Tibial nerve (tissue), 4 donors: ENCODE measurements at regions not wholly inside any gene's neighbourhood (a gene's known extent, or its start where the extent isn't known, plus 50 kb on each side); places are given as distances from the start of the nearest gene placed in this dataset.

Experiments
- DNase-seq, 2 donors: peaks; one replicate each; pipeline ENCODE4 v3.0.0-alpha.2; 2019; ENCODE audit warnings: low spot score in 2 of 2
- H3K27ac ChIP-seq, 4 donors: fragments of 200-600 bp; sonication (generic) in 3 of 4; one replicate each; pipeline ENCODE4 v1.5.1; 2017 to 2019; ENCODE audit warnings: mild to moderate bottlenecking in 1 of 4
- H3K27me3 ChIP-seq, 2 donors: fragments of 200-600 bp; sonication (generic) in 1 of 2; one replicate each; pipeline versions ENCODE4 v1.5.1 to v1.6.0; 2017 to 2019
- H3K36me3 ChIP-seq, 3 donors: fragments of 200-600 bp; sonication (generic); one replicate each; pipeline ENCODE4 v1.5.1; 2018 to 2019
- H3K4me1 ChIP-seq, 4 donors: fragments of 200-600 bp; sonication (generic) in 3 of 4; one replicate each; pipeline ENCODE4 v1.5.1; 2017 to 2019
- H3K4me3 ChIP-seq, 4 donors: fragments of 200-600 bp; sonication (generic) in 3 of 4; one replicate each; pipeline ENCODE4 v1.5.1; 2017 to 2019; ENCODE audit warnings: mild to moderate bottlenecking in 1 of 4, moderate library complexity in 1 of 4
- H3K9me3 ChIP-seq, 4 donors: fragments of 200-600 bp; sonication (generic) in 3 of 4; one replicate each; pipeline ENCODE4 v1.5.1; 2017 to 2019
- EP300 ChIP-seq, 2 donors: sonication (generic); formaldehyde crosslinking; IDR thresholded peaks; one replicate each; pipeline ENCODE4 v1.6.1; 2017; ENCODE audit warnings: antibody characterized with exemption in 2 of 2, mild to moderate bottlenecking in 1 of 2
- POLR2A ChIP-seq, 2 donors: fragments of 450-650 bp; IDR thresholded peaks; one replicate each; pipeline ENCODE4 v1.6.1; 2017; ENCODE audit warnings: antibody characterized with exemption in 2 of 2, mild to moderate bottlenecking in 2 of 2, moderate library complexity in 2 of 2
- WGBS, 2 donors: methylation state at CpG; one replicate each; pipeline ENCODE4 v1.1.5; 2018; 5-methylcytosine and 5-hydroxymethylcytosine counted together
- TF ChIP-seq, protein P1 (sequence below), 5 experiments: fragments of 200-600 bp in 3 of 5; fragments of 450-650 bp in 2 of 5; sonication (generic) in 3 of 5; IDR thresholded peaks; one replicate each; pipeline ENCODE4 v1.5.1; 2016 to 2019; ENCODE audit warnings: antibody characterized with exemption in 5 of 5, mild to moderate bottlenecking in 3 of 5, moderate library complexity in 2 of 5

DNA sequence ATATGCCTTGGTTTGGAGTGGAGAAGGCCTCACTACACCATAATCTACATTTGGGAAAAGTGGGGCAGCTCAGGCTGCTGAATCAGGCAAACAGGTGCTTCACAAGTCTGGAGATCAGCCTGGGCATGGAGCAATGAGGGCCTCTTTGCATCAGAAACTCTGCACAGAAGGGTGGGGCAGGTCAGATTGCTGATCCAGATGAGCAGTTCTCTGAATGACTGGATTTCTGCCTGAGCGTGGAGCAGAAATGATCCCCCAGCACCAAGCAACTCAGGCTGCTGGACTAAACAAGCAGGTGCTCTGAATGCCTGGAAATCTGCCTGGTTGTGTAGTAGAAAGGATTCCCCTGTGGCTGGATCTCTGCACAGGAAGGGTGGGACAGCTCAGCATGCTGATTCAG is 605.3 kb upstream of the ZNF804A start:
- Histone ChIP-seq H3K4me1 (peaks cover 0 to 7% (median 2%) of the 10 kb centered on the region in 4 donors), H3K36me3 (no peaks in the 10 kb centered on the region), H3K27ac (no peak overlapping the region), H3K27me3 (no peaks in the 10 kb centered on the region), H3K9me3 (peaks cover 0 to under 1% (median 0%) of the 10 kb centered on the region in 4 donors), H3K4me3 (no peak overlapping the region)
- WGBS, 2 donors, result 43 to 63% methylated on average over 1 of the region's 1 CpG
- DNase-seq, result no peak
- TF ChIP-seq POLR2A (IDR thresholded peaks at IDR 0.05) (no peak), EP300 (IDR thresholded peaks at IDR 0.05) (no peak)
- TF ChIP-seq, protein P1, sequence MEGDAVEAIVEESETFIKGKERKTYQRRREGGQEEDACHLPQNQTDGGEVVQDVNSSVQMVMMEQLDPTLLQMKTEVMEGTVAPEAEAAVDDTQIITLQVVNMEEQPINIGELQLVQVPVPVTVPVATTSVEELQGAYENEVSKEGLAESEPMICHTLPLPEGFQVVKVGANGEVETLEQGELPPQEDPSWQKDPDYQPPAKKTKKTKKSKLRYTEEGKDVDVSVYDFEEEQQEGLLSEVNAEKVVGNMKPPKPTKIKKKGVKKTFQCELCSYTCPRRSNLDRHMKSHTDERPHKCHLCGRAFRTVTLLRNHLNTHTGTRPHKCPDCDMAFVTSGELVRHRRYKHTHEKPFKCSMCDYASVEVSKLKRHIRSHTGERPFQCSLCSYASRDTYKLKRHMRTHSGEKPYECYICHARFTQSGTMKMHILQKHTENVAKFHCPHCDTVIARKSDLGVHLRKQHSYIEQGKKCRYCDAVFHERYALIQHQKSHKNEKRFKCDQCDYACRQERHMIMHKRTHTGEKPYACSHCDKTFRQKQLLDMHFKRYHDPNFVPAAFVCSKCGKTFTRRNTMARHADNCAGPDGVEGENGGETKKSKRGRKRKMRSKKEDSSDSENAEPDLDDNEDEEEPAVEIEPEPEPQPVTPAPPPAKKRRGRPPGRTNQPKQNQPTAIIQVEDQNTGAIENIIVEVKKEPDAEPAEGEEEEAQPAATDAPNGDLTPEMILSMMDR (IDR thresholded peaks at IDR 0.05), result no peak

DNA sequence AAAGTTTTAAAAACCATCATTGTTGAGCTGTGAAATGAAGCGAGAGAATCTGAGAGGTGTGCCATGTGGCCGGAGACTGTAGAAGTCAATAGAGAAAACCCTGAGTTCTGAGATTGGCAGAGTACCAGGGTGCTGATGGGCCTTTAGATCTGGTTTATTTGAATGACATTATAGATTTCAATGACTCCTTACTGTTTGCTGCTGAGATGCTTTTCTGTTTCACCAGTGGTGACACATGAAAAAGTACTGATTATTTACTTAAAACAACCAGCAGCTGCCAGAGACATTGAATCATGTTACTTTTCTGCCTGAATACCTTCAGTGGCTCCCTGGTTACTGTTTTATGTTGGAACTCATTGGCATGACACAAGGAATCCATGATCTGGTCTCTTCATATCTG is 602.7 kb upstream of the ZNF804A start:
- WGBS, 2 donors, result 67 to 74% methylated on average over 2 of the region's 2 CpGs
- TF ChIP-seq EP300 (IDR thresholded peaks at IDR 0.05), result no peak
- TF ChIP-seq, protein P1 (IDR thresholded peaks at IDR 0.05), result no peak
- TF ChIP-seq POLR2A (IDR thresholded peaks at IDR 0.05), result no peak
- Histone ChIP-seq H3K4me1 (peaks cover 0 to 7% (median 2%) of the 10 kb centered on the region in 4 donors), H3K4me3 (no peak overlapping the region), H3K27ac (no peak overlapping the region), H3K27me3 (no peaks in the 10 kb centered on the region), H3K9me3 (no peaks in the 10 kb centered on the region), H3K36me3 (no peaks in the 10 kb centered on the region)
- DNase-seq, result no peak

DNA sequence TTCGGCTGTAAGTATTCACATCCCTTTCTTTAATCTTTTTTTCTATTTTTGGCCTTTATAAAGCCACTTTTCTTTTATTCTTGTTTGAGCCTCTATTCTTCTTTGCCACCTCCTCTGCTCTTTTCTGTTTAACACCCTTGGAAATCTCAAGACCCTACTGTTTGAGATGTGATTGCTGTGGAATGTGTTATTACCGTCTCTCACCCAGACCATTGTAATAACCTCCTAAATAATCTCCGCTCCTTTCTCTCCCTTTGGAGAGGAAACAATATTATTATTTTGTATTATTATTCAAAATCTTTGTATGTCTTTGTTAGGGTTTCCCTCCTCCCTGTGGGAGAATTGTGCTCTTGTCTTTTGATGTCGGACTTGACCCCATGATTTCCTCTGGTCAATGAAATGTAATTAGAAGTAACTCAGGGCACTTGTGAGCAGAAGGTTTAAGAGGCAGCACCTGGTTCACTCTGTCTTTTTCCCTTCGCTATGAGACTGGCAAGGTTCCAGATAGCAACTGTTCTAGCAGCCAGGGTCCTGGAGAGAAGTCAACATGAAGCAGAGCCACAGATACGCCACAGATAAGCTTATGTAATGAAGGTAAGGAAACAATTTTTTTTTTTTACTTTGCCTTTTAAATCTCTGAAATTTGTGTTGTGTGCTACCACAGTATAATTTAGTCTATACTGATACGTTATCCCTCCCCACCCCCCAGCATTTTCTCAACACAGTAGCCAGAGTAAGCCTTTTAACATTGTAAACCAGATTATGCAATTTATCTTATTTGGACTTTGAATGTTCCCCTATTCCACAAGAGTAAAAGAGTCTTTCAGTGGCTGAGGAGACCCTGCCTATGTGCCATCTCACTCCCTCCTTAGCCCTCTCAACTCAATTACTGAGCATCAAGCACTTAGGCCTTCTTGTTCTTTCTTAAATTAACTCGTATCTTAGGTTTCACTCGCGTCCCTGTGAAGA is 601.2 kb upstream of the ZNF804A start:
- H3K9me3 ChIP-seq, result no peaks in the 10 kb centered on the region
- H3K27ac ChIP-seq, result no peak overlapping the region
- no peak overlapping the region for H3K4me3 ChIP-seq
- no peak for DNase-seq
- TF ChIP-seq EP300 (IDR thresholded peaks at IDR 0.05), result no peak
- TF ChIP-seq POLR2A (IDR thresholded peaks at IDR 0.05), result no peak
- TF ChIP-seq, protein P1 (IDR thresholded peaks at IDR 0.05), result no peak
- no peaks in the 10 kb centered on the region for H3K27me3 ChIP-seq
- H3K36me3 ChIP-seq, result no peaks in the 10 kb centered on the region
- 49 to 53% methylated on average over 10 of the region's 10 CpGs for WGBS, 2 donors
- H3K4me1 ChIP-seq, result peaks cover 0 to 7% (median 2%) of the 10 kb centered on the region in 4 donors

DNA sequence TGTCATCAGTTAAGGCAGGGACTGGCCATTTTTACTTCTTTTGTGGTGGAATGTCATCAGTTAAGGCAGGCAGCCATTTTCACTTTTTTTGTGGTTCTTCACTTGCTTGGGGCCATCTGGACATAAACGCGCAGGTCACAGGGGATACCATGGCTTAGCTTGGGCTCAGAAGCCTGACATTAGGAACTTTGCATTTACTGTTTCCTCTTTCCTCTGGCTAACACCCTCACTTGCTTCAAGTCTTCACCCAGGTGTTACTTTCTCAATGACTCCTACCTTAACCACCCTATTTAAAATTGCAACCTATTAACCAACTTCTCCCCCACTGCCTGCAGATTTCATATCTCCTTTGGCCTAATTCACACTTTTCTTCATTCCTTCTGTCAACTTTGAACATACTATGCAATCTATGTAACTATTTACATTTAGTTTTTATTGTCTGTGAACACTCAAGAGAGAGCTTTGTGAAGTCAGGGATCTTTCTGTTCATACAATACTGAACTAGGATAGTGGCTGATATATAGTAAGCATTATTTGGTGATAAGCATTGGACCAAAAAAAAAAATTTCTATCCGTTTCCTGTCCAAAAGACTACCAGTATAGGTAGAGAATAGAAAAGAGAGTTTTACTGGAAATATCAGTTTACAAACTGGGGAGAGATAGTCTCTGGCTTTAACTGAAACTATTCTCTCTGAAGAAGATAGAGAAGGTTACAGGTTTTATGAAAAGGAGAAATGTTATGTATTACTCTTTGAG is 600.1 kb upstream of the ZNF804A start:
- no peaks in the 10 kb centered on the region for H3K9me3 ChIP-seq
- WGBS, 2 donors, result 85 to 88% methylated on average over 3 of the region's 3 CpGs
- TF ChIP-seq EP300 (IDR thresholded peaks at IDR 0.05) (no peak), POLR2A (IDR thresholded peaks at IDR 0.05) (no peak)
- TF ChIP-seq, protein P1 (IDR thresholded peaks at IDR 0.05), result no peak
- no peaks in the 10 kb centered on the region for H3K36me3 ChIP-seq
- DNase-seq, result no peak
- no peaks in the 10 kb centered on the region for H3K27me3 ChIP-seq
- H3K4me3 ChIP-seq, result no peak overlapping the region
- H3K27ac ChIP-seq, result no peak overlapping the region
- peaks cover 0 to 7% (median 2%) of the 10 kb centered on the region in 4 donors for H3K4me1 ChIP-seq

DNA sequence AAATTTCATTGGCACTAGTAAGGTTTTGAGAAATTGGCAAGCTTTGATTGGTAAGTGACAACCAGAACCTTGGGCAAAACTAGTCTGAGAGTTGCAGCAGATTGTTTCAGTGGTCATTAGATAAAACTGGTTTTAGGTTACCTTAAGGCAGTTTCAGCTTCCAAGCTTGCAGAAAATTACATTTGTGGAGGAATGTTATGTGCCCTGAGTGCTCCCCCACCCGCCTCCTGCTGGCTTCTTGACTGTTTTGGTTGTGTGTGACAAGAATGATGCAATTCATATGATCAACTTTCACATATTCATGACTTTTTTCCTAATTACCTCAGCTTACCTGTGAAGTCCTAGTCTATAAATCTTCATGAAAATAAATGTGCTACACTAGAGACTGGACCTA is 599.5 kb upstream of the ZNF804A start:
- 22 to 26% methylated on average over 1 of the region's 1 CpG for WGBS, 2 donors
- peaks cover 0 to 7% (median 2%) of the 10 kb centered on the region in 4 donors for H3K4me1 ChIP-seq
- no peaks in the 10 kb centered on the region for H3K9me3 ChIP-seq
- no peak for DNase-seq
- H3K4me3 ChIP-seq, result no peak overlapping the region
- H3K36me3 ChIP-seq, result no peaks in the 10 kb centered on the region
- no peaks in the 10 kb centered on the region for H3K27me3 ChIP-seq
- TF ChIP-seq, protein P1 (IDR thresholded peaks at IDR 0.05), result no peak
- TF ChIP-seq EP300 (IDR thresholded peaks at IDR 0.05), result no peak
- no peak for TF ChIP-seq POLR2A (IDR thresholded peaks at IDR 0.05)
- H3K27ac ChIP-seq, result no peak overlapping the region
